Osteoblast (primary cell): ENCODE measurements at regions not wholly inside any gene's neighbourhood (a gene's known extent, or its start where the extent isn't known, plus 50 kb on each side); places are given as distances from the start of the nearest gene placed in this dataset.

Experiments used
- DNase-seq: peaks from one replicate; pipeline ENCODE4 v3.0.0; 2011; ENCODE audit warnings: low spot score, mixed read lengths; ENCODE audit not compliant: insufficient read length; ENCODE audit errors: missing footprints
- H2AFZ ChIP-seq: 2 replicates; pipeline ENCODE4 v1.6.0; 2011; ENCODE audit warnings: mild to moderate bottlenecking, low read length
- H3K27ac ChIP-seq: 2 replicates; pipeline ENCODE4 v1.5.1; 2011; ENCODE audit warnings: mild to moderate bottlenecking, low read depth, low read length, moderate library complexity
- H3K27me3 ChIP-seq: 2 replicates; pipeline ENCODE4 v1.6.0; 2012; ENCODE audit warnings: mild to moderate bottlenecking, control low read depth, inconsistent platforms, low read length, moderate library complexity; ENCODE audit not compliant: insufficient read depth
- H3K36me3 ChIP-seq: 2 replicates; pipeline ENCODE4 v1.5.1; 2011; ENCODE audit warnings: mild to moderate bottlenecking, low read length, control low read depth, moderate library complexity; ENCODE audit not compliant: insufficient read depth
- H3K4me1 ChIP-seq: 2 replicates; pipeline ENCODE4 v1.5.1; 2011; ENCODE audit warnings: mild to moderate bottlenecking, low read length, control low read depth, moderate library complexity; ENCODE audit not compliant: insufficient read depth
- H3K4me2 ChIP-seq: 2 replicates; pipeline ENCODE4 v1.6.0; 2011; ENCODE audit warnings: mild to moderate bottlenecking, low read length; ENCODE audit not compliant: insufficient read depth
- H3K4me3 ChIP-seq: fragments of 200-600 bp; sonication (generic); 3 replicates; pipeline ENCODE4 v1.5.1; 2012; ENCODE audit warnings: mild to moderate bottlenecking, low read length, inconsistent platforms; ENCODE audit not compliant: insufficient read depth
- H3K79me2 ChIP-seq: 2 replicates; pipeline ENCODE4 v1.6.0; 2012; ENCODE audit warnings: mild to moderate bottlenecking, low read length, control low read depth, inconsistent platforms; ENCODE audit not compliant: insufficient read depth
- H3K9me3 ChIP-seq: 2 replicates; pipeline ENCODE4 v1.5.1; 2011; ENCODE audit warnings: low read depth, low read length, control low read depth
- H4K20me1 ChIP-seq: 2 replicates; pipeline ENCODE4 v1.6.0; 2012; ENCODE audit warnings: mild to moderate bottlenecking, low read length, control low read depth; ENCODE audit not compliant: insufficient read depth
- CTCF ChIP-seq: IDR thresholded peaks from 2 replicates; pipeline ENCODE4 v1.5.1; 2011; ENCODE audit warnings: mild to moderate bottlenecking, low read depth, low read length, moderate library complexity; ENCODE audit errors: extremely low read depth

GRCh38 chr2:234796045-234796591 lies 155.7 kb upstream of the SH3BP4 start:
- H3K27me3 ChIP-seq: no peaks in the 10 kb centered on the region
- no peak overlapping the region for H3K27ac ChIP-seq
- H3K36me3 ChIP-seq: no peaks in the 10 kb centered on the region
- no peak for DNase-seq
- peak overlapping the region; percentile 62 for H3K4me2 ChIP-seq
- H3K9me3 ChIP-seq: no peaks in the 10 kb centered on the region
- no peaks in the 10 kb centered on the region for H3K79me2 ChIP-seq
- H2AFZ ChIP-seq: peak overlapping the region; percentile 54
- peaks cover 23% of the 10 kb centered on the region for H3K4me1 ChIP-seq
- no peak overlapping the region for H3K4me3 ChIP-seq
- TF ChIP-seq CTCF: no peak
- no peaks in the 10 kb centered on the region for H4K20me1 ChIP-seq

GRCh38 chr2:234795272-234795920 lies 156.4 kb upstream of the SH3BP4 start:
- no peak for DNase-seq
- peak overlapping the region; percentile 62 for H3K4me2 ChIP-seq

GRCh38 chr2:234794866-234795265 lies 157.0 kb upstream of the SH3BP4 start:
- TF ChIP-seq CTCF: no peak
- H3K4me2 ChIP-seq: peak overlapping the region; percentile 62
- H3K4me1 ChIP-seq: peaks cover 23% of the 10 kb centered on the region
- H3K9me3 ChIP-seq: no peaks in the 10 kb centered on the region
- no peaks in the 10 kb centered on the region for H4K20me1 ChIP-seq
- DNase-seq: no peak
- H3K79me2 ChIP-seq: no peaks in the 10 kb centered on the region
- H2AFZ ChIP-seq: peak overlapping the region; percentile 75
- H3K27me3 ChIP-seq: no peaks in the 10 kb centered on the region
- H3K36me3 ChIP-seq: no peaks in the 10 kb centered on the region
- H3K27ac ChIP-seq: peak overlapping the region; percentile 9
- no peak overlapping the region for H3K4me3 ChIP-seq

More at GRCh38 chr2:234795272-234795920, 156.4 kb upstream of the SH3BP4 start:
- H3K9me3 ChIP-seq: no peaks in the 10 kb centered on the region
- no peaks in the 10 kb centered on the region for H4K20me1 ChIP-seq
- H3K4me3 ChIP-seq: peak overlapping the region; percentile 8
- no peaks in the 10 kb centered on the region for H3K36me3 ChIP-seq
- H3K4me1 ChIP-seq: peaks cover 23% of the 10 kb centered on the region
- peak overlapping the region; percentile 9 for H3K27ac ChIP-seq
- no peak for TF ChIP-seq CTCF
- H3K79me2 ChIP-seq: no peaks in the 10 kb centered on the region
- peak overlapping the region; percentile 75 for H2AFZ ChIP-seq
- no peaks in the 10 kb centered on the region for H3K27me3 ChIP-seq

GRCh38 chr2:234793212-234793785 lies 158.5 kb upstream of the SH3BP4 start:
- Histone ChIP-seq H2AFZ (no peak overlapping the region), H3K27ac (peak overlapping the region; percentile 55), H3K36me3 (no peaks in the 10 kb centered on the region), H3K4me1 (peaks cover 23% of the 10 kb centered on the region), H3K4me2 (no peak overlapping the region), H3K27me3 (no peaks in the 10 kb centered on the region), H3K79me2 (no peaks in the 10 kb centered on the region), H4K20me1 (no peaks in the 10 kb centered on the region), H3K4me3 (no peak overlapping the region), H3K9me3 (no peaks in the 10 kb centered on the region)
- no peak for TF ChIP-seq CTCF
- no peak for DNase-seq
